ENCODE measurements at regions not wholly inside any gene's neighbourhood (a gene's known extent, or its start where the extent isn't known, plus 50 kb on each side); places are given as distances from the start of the nearest gene placed in this dataset.

DNA sequence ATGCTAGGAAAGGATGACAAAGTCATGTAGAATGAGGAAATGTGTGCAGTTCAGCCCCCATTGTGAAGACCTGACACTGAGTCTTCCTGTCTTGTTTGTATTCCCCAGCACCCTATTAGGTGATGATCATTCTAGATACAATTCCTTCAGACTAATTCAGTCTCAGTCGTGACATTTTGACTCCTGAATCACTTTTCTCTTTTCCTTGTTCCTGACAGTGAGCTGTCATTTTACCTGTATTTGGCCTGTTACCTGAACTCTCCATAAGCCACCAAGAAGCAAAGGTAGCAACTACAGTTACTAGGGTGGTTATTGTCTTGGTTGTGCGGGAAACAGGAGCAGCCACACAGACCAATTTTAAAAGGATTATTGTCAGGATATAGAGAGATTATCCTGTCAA is 111.4 kb upstream of the TAC1 start:
- TF ChIP-seq, protein P1, sequence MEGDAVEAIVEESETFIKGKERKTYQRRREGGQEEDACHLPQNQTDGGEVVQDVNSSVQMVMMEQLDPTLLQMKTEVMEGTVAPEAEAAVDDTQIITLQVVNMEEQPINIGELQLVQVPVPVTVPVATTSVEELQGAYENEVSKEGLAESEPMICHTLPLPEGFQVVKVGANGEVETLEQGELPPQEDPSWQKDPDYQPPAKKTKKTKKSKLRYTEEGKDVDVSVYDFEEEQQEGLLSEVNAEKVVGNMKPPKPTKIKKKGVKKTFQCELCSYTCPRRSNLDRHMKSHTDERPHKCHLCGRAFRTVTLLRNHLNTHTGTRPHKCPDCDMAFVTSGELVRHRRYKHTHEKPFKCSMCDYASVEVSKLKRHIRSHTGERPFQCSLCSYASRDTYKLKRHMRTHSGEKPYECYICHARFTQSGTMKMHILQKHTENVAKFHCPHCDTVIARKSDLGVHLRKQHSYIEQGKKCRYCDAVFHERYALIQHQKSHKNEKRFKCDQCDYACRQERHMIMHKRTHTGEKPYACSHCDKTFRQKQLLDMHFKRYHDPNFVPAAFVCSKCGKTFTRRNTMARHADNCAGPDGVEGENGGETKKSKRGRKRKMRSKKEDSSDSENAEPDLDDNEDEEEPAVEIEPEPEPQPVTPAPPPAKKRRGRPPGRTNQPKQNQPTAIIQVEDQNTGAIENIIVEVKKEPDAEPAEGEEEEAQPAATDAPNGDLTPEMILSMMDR (IDR thresholded peaks at IDR 0.05; ENCODE audit: control insufficient read depth, insufficient read depth, low read depth, low read length, missing control alignments): no peak
- DNase-seq (ENCODE audit: low read depth): no peak
- no peak overlapping the region for H3K4me3 ChIP-seq (ENCODE audit: control insufficient read depth, low read depth, low read length)

DNA sequence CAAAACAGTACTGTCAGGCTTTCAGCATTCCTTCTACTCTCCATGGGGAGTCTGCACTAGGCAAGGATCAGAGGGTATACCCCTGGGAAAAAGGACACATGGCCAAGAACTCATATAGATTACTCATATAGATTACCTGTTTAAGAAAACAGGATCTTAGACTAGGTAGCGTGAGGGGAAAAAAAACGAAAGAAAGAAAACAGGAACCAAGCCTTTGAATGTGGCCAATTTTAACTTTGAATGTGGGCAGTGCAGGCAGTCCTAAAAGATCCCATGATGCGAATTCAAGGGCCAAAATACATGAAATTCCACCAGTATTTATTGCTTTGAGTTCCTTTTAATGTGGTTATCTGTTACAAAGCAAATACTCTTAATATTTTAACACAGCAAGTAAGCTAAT is 108.6 kb upstream of the TAC1 start:
- H3K4me3 ChIP-seq (ENCODE audit: control insufficient read depth, low read depth, low read length): no peak overlapping the region

DNA sequence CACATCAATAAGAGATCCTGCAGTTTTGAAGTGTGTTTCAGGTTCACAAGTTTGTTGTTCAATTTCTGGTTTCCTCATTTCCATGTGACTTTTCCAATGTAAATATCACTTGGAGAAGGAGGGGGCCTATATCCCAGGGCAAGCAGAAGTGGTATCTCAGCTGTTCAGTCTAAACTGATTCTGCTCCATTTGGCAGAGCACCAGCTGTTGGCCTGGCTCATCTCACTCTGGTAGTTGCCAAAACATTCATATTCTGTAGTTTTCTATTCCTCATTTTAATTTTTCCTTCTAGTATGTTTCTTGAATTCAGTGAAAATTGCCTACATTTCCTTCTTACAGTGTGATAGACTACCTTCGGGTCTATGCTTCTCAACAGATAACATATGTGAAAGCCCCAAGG is 101.8 kb upstream of the TAC1 start:
- no peak for DNase-seq (ENCODE audit: low read depth)
- TF ChIP-seq, protein P1 (IDR thresholded peaks at IDR 0.05; ENCODE audit: control insufficient read depth, insufficient read depth, low read depth, low read length, missing control alignments): no peak
- H3K4me3 ChIP-seq (ENCODE audit: control insufficient read depth, low read depth, low read length): no peak overlapping the region

More for the DNA sequence above, 108.6 kb upstream of the TAC1 start:
- TF ChIP-seq, protein P1 (IDR thresholded peaks at IDR 0.05; ENCODE audit: control insufficient read depth, insufficient read depth, low read depth, low read length, missing control alignments): no peak
- no peak for DNase-seq (ENCODE audit: low read depth)

DNA sequence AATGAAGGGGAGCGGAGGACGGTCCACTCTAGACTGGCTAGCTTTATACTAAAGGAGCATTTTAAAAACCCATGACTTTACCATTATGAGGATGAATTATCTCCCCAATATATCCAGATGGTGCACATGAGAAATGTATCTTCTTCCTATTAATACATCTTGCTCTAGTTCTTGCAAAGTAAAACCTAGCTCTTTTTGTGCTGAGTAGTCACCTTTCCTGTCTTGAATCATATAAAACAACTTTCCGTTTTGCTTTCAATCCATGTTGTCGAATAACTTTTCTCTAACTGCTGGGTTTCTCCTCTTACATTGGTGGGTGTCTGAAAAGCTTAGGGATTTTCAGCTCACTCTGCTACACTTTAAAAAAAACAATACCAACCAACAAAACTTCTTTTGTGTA is 96.3 kb upstream of the TAC1 start:
- H3K4me3 ChIP-seq (ENCODE audit: control insufficient read depth, low read depth, low read length): no peak overlapping the region
- no peak for DNase-seq (ENCODE audit: low read depth)
- TF ChIP-seq, protein P1 (IDR thresholded peaks at IDR 0.05; ENCODE audit: control insufficient read depth, insufficient read depth, low read depth, low read length, missing control alignments): no peak

DNA sequence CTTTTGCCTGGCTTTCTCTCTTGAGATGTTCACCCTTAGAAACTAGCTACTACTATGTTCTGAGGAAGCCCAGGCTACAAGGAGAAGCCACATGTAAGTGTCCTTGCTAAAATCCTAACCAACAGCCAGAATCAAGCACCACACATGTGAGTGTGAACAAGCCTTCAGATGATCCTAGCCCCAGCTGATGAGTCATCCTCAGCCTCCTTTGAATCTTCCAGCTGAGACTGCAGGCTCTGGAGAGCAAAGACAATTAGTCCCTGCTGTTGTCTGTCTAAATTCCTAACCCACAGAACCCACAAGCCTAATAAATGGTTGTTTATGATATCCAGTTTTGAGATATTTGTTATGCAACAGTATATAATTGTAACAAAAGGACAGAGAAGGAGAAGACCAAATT is 92.8 kb upstream of the TAC1 start:
- DNase-seq (ENCODE audit: low read depth): no peak
- H3K4me3 ChIP-seq (ENCODE audit: control insufficient read depth, low read depth, low read length): no peak overlapping the region
- TF ChIP-seq, protein P1 (IDR thresholded peaks at IDR 0.05; ENCODE audit: control insufficient read depth, insufficient read depth, low read depth, low read length, missing control alignments): no peak

DNA sequence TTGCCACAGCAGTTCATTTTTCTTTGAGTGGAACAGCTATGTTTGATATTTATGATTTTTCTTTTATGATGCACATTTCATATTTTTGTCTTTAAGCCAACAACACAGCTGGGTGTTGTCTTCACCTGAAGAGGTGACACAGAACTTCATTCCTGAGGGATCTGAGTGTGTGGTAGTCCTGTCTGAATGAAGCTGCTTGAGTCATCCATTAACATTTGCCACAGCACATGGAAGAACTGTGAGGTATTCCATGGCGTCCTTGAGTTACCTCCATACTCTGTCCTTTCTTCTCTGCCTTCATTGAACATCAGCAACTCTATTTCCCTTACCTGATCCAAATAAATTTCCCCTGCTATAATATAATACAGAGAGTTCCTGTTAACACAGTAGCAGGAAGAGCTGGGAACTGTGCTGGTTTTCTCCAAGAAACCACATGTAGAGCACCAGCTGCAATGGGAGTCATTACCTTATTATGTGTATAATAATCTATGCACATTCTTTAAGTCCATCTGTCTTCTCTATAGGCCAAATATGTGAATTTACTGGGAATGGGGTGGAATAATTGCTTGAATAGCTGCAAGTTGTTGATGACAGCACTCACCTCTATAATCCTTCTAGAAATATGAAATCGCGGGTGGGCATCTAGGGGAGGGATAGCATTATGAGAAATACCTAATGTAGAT is 72.4 kb upstream of the TAC1 start:
- DNase-seq (ENCODE audit: low read depth): no peak
- TF ChIP-seq, protein P1 (IDR thresholded peaks at IDR 0.05; ENCODE audit: control insufficient read depth, insufficient read depth, low read depth, low read length, missing control alignments): no peak
- H3K4me3 ChIP-seq (ENCODE audit: control insufficient read depth, low read depth, low read length): no peak overlapping the region
